B cell (primary cell): ENCODE measurements at regions not wholly inside any gene's neighbourhood (a gene's known extent, or its start where the extent isn't known, plus 50 kb on each side); places are given as distances from the start of the nearest gene placed in this dataset.

Source experiments
- ATAC-seq: fragments of 200-7000 bp; cut with Tn5 transposase; one replicate; pipeline ENCODE4 v1.10.0; 2021; ENCODE audit warnings: low read depth, mild to moderate bottlenecking, moderate number of reproducible peaks, moderate library complexity
- CTCF ChIA-PET: fragments of 350-600 bp; sonication (Branson Sonifier 250); formaldehyde crosslinking; loops from one replicate; lab custom pipeline; 2021; ENCODE audit warnings: antibody characterized with exemption, inconsistent platforms; lab: Charles Lee
- POLR2A ChIA-PET: fragments of 350-600 bp; sonication (Branson Sonifier 250); formaldehyde crosslinking; loops from one replicate; lab custom pipeline; 2021; ENCODE audit warnings: antibody characterized with exemption; lab: Charles Lee
- DNase-seq: peaks from one replicate; pipeline ENCODE4 v3.0.0; 2013
- H2AFZ ChIP-seq: 2 replicates; pipeline ENCODE4 v1.6.1; 2012; ENCODE audit warnings: mild to moderate bottlenecking, low read depth, low read length; ENCODE audit not compliant: insufficient read depth, poor library complexity, severe bottlenecking
- H3K27ac ChIP-seq, 2 donors: 1 replicate in 1 of 2; 2 replicates in 1 of 2; pipeline ENCODE4 v1.5.1; 2012 to 2013; ENCODE audit warnings: low read length in 2 of 2, mild to moderate bottlenecking in 2 of 2, moderate library complexity in 1 of 2
- H3K27me3 ChIP-seq, 4 experiments: fragments of 200-600 bp in 1 of 4; sonication (generic) in 1 of 4; replicated peaks in 1 of 4; 1 replicate in 2 of 4; 2 replicates in 2 of 4; pipeline versions ENCODE4 v1.6.1 to v1.7.0; 2013 to 2016; ENCODE audit warnings: low read length in 3 of 4, mild to moderate bottlenecking in 2 of 4, mixed read lengths in 1 of 4, moderate library complexity in 1 of 4; ENCODE audit not compliant: insufficient read depth in 4 of 4, control insufficient read depth in 3 of 4; ENCODE audit errors: control extremely low read depth in 1 of 4
- H3K36me3 ChIP-seq, 2 experiments: replicated peaks in 1 of 2; 1 replicate in 1 of 2; 2 replicates in 1 of 2; pipeline versions ENCODE4 v1.6.1 to v1.7.1; 2013; ENCODE audit warnings: low read length in 1 of 2; ENCODE audit not compliant: insufficient read depth in 2 of 2, control insufficient read depth in 1 of 2; ENCODE audit errors: control extremely low read depth in 1 of 2, extremely low read depth in 1 of 2
- H3K4me1 ChIP-seq, 2 donors: fragments of 200-600 bp in 1 of 2; sonication (generic) in 1 of 2; 1 replicate in 1 of 2; 2 replicates in 1 of 2; pipeline versions ENCODE4 v1.5.1 to v1.6.1; 2013 to 2017; ENCODE audit warnings: low read length in 2 of 2; ENCODE audit not compliant: control insufficient read depth in 2 of 2, insufficient read depth in 2 of 2
- H3K4me2 ChIP-seq: replicated peaks from 2 replicates; pipeline ENCODE3; 2012; ENCODE audit warnings: mild to moderate bottlenecking, low read depth, low read length; ENCODE audit not compliant: poor library complexity, severe bottlenecking
- H3K4me3 ChIP-seq, 5 experiments: fragments of 200-600 bp in 1 of 5; sonication (generic) in 1 of 5; 1 replicate in 3 of 5; 2 replicates in 2 of 5; pipeline versions ENCODE4 v1.5.1 to v1.7.0; 2011 to 2016; ENCODE audit warnings: low read length in 4 of 5, mild to moderate bottlenecking in 4 of 5, low read depth in 2 of 5, control low read depth in 1 of 5, moderate library complexity in 1 of 5; ENCODE audit not compliant: insufficient read depth in 1 of 5; ENCODE audit errors: control extremely low read depth in 1 of 5, extremely low read depth in 1 of 5
- H3K79me2 ChIP-seq: fragments of 200-600 bp; sonication (generic); one replicate; pipeline ENCODE4 v1.6.0; 2016; ENCODE audit warnings: low read length; ENCODE audit not compliant: control insufficient read depth, insufficient read depth
- H3K9ac ChIP-seq: fragments of 200-600 bp; sonication (generic); 2 replicates; pipeline ENCODE4 v1.6.1; 2017; ENCODE audit warnings: mild to moderate bottlenecking, low read length, moderate library complexity
- H3K9me3 ChIP-seq, 3 donors: one replicate each; pipeline versions ENCODE4 v1.6.1 to v1.7.1; 2013; ENCODE audit warnings: low read length in 2 of 3; ENCODE audit not compliant: control insufficient read depth in 2 of 3, insufficient read depth in 1 of 3; ENCODE audit errors: control extremely low read depth in 1 of 3
- H4K20me1 ChIP-seq: 2 replicates; pipeline ENCODE4 v1.6.0; 2012; ENCODE audit warnings: mild to moderate bottlenecking, low read length; ENCODE audit not compliant: insufficient read depth, control insufficient read depth, poor library complexity, severe bottlenecking
- H3K27ac Mint-ChIP-seq: one replicate; pipeline ENCODE4 v1.8.0; 2021; ENCODE audit warnings: mixed read lengths
- H3K27me3 Mint-ChIP-seq: one replicate; pipeline ENCODE4 v1.8.0; 2021; ENCODE audit warnings: mixed read lengths
- H3K4me1 Mint-ChIP-seq: one replicate; pipeline ENCODE4 v1.8.0; 2021; ENCODE audit warnings: mixed read lengths
- H3K4me3 Mint-ChIP-seq: one replicate; pipeline ENCODE4 v1.8.0; 2021; ENCODE audit warnings: mixed read lengths
- H3K9me3 Mint-ChIP-seq: one replicate; pipeline ENCODE4 v1.8.0; 2022; ENCODE audit warnings: mixed read lengths; ENCODE audit not compliant: insufficient read depth
- EZH2 ChIP-seq: IDR thresholded peaks from 2 replicates; pipeline ENCODE4 v1.6.1; 2012; ENCODE audit warnings: borderline replicate concordance, low read depth, mild to moderate bottlenecking, moderate library complexity, low read length; ENCODE audit not compliant: insufficient read depth, poor library complexity, severe bottlenecking
- WGBS: methylation state at CpG from one replicate; pipeline ENCODE4 v1.1.5; 2013; ENCODE audit warnings: missing lambda C conversion rate; ENCODE audit not compliant: insufficient coverage; 5-methylcytosine and 5-hydroxymethylcytosine counted together
- intact Hi-C: fragments of 100-400 bp; cut with micrococcal nuclease; formaldehyde crosslinking; loops from one replicate; pipeline ENCODE4 v1.10.0; 2022
- TF ChIP-seq, protein P1 (sequence below): fragments of 200-600 bp; IDR thresholded peaks from one replicate; pipeline ENCODE4 v1.8.0; 2022; ENCODE audit warnings: antibody characterized with exemption, mild to moderate bottlenecking

- no peak overlapping the region for H3K4me3 Mint-ChIP-seq
- no peak overlapping the region for H3K4me3 ChIP-seq
- 43% methylated on average over 1 of the region's 2 CpGs for WGBS
- no peaks in the 10 kb centered on the region for H4K20me1 ChIP-seq
- H2AFZ ChIP-seq = no peak overlapping the region
- H3K79me2 ChIP-seq = no peaks in the 10 kb centered on the region
- TF ChIP-seq EZH2 = no peak
- no peaks in the 10 kb centered on the region for H3K36me3 ChIP-seq
- CTCF ChIA-PET = no interaction called here
- intact Hi-C loops = no loop called here
- H3K27me3 Mint-ChIP-seq = peaks cover 49% of the 10 kb centered on the region
- DNase-seq = no peak
- H3K9me3 Mint-ChIP-seq = peaks cover 6% of the 10 kb centered on the region
- no peaks in the 10 kb centered on the region for H3K4me1 ChIP-seq
- no peaks in the 10 kb centered on the region for H3K4me1 Mint-ChIP-seq
- H3K27me3 ChIP-seq = peaks cover 0 to 9% (median 4%) of the 10 kb centered on the region in 4 experiments
- no peak overlapping the region for H3K4me2 ChIP-seq
- H3K9me3 ChIP-seq = no peaks in the 10 kb centered on the region
- H3K27ac Mint-ChIP-seq = no peak overlapping the region
- H3K9ac ChIP-seq = no peak overlapping the region
- H3K27ac ChIP-seq = no peak overlapping the region
- no peak for ATAC-seq
- POLR2A ChIA-PET = no interaction called here
Observed at GRCh38 chr15:79221696-79222095, 60.8 kb upstream of the ANKRD34C start.

GRCh38 chr15:79219393-79220056 lies 63.0 kb upstream of the ANKRD34C start:
- Mint-ChIP-seq H3K27ac (no peak overlapping the region), H3K27me3 (peaks cover 56% of the 10 kb centered on the region), H3K4me1 (no peaks in the 10 kb centered on the region), H3K9me3 (peaks cover 6% of the 10 kb centered on the region), H3K4me3 (no peak overlapping the region)
- TF ChIP-seq EZH2 = no peak
- TF ChIP-seq, protein P1, sequence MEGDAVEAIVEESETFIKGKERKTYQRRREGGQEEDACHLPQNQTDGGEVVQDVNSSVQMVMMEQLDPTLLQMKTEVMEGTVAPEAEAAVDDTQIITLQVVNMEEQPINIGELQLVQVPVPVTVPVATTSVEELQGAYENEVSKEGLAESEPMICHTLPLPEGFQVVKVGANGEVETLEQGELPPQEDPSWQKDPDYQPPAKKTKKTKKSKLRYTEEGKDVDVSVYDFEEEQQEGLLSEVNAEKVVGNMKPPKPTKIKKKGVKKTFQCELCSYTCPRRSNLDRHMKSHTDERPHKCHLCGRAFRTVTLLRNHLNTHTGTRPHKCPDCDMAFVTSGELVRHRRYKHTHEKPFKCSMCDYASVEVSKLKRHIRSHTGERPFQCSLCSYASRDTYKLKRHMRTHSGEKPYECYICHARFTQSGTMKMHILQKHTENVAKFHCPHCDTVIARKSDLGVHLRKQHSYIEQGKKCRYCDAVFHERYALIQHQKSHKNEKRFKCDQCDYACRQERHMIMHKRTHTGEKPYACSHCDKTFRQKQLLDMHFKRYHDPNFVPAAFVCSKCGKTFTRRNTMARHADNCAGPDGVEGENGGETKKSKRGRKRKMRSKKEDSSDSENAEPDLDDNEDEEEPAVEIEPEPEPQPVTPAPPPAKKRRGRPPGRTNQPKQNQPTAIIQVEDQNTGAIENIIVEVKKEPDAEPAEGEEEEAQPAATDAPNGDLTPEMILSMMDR = no peak
- CTCF ChIA-PET = no interaction called here
- no peaks in the 10 kb centered on the region for H3K4me1 ChIP-seq
- H2AFZ ChIP-seq = no peak overlapping the region
- H3K27me3 ChIP-seq = peaks cover 0 to 7% (median 4%) of the 10 kb centered on the region in 4 experiments
- H3K4me3 ChIP-seq = no peak overlapping the region
- intact Hi-C loops = no loop called here
- no peak overlapping the region for H3K9ac ChIP-seq
- no peak overlapping the region for H3K4me2 ChIP-seq
- no peak overlapping the region for H3K27ac ChIP-seq
- ATAC-seq (no peak), DNase-seq (no peak)
- WGBS = 74% methylated on average over 2 of the region's 4 CpGs
- no peaks in the 10 kb centered on the region for H3K79me2 ChIP-seq
- H4K20me1 ChIP-seq = no peaks in the 10 kb centered on the region
- no peaks in the 10 kb centered on the region for H3K36me3 ChIP-seq
- POLR2A ChIA-PET = no interaction called here
- H3K9me3 ChIP-seq = no peaks in the 10 kb centered on the region
